B cell (primary cell): ENCODE measurements at regions not wholly inside any gene's neighbourhood (a gene's known extent, or its start where the extent isn't known, plus 50 kb on each side); places are given as distances from the start of the nearest gene placed in this dataset.
A peak's percentile ranks its signal among the peaks of the same experiment; 100 is the strongest.

Experiments
- ATAC-seq: fragments of 200-7000 bp; cut with Tn5 transposase; one replicate; pipeline ENCODE4 v1.10.0; 2021; ENCODE audit warnings: low read depth, mild to moderate bottlenecking, moderate number of reproducible peaks, moderate library complexity
- CTCF ChIA-PET: fragments of 350-600 bp; sonication (Branson Sonifier 250); formaldehyde crosslinking; loops from one replicate; lab custom pipeline; 2021; ENCODE audit warnings: antibody characterized with exemption, inconsistent platforms; lab: Charles Lee
- POLR2A ChIA-PET: fragments of 350-600 bp; sonication (Branson Sonifier 250); formaldehyde crosslinking; loops from one replicate; lab custom pipeline; 2021; ENCODE audit warnings: antibody characterized with exemption; lab: Charles Lee
- DNase-seq: peaks from one replicate; pipeline ENCODE4 v3.0.0; 2013
- H2AFZ ChIP-seq: 2 replicates; pipeline ENCODE4 v1.6.1; 2012; ENCODE audit warnings: mild to moderate bottlenecking, low read depth, low read length; ENCODE audit not compliant: insufficient read depth, poor library complexity, severe bottlenecking
- H3K27ac ChIP-seq, 2 donors: 1 replicate in 1 of 2; 2 replicates in 1 of 2; pipeline ENCODE4 v1.5.1; 2012 to 2013; ENCODE audit warnings: low read length in 2 of 2, mild to moderate bottlenecking in 2 of 2, moderate library complexity in 1 of 2
- H3K27me3 ChIP-seq, 4 experiments: fragments of 200-600 bp in 1 of 4; sonication (generic) in 1 of 4; replicated peaks in 1 of 4; 1 replicate in 2 of 4; 2 replicates in 2 of 4; pipeline versions ENCODE4 v1.6.1 to v1.7.0; 2013 to 2016; ENCODE audit warnings: low read length in 3 of 4, mild to moderate bottlenecking in 2 of 4, mixed read lengths in 1 of 4, moderate library complexity in 1 of 4; ENCODE audit not compliant: insufficient read depth in 4 of 4, control insufficient read depth in 3 of 4; ENCODE audit errors: control extremely low read depth in 1 of 4
- H3K36me3 ChIP-seq, 2 experiments: replicated peaks in 1 of 2; 1 replicate in 1 of 2; 2 replicates in 1 of 2; pipeline versions ENCODE4 v1.6.1 to v1.7.1; 2013; ENCODE audit warnings: low read length in 1 of 2; ENCODE audit not compliant: insufficient read depth in 2 of 2, control insufficient read depth in 1 of 2; ENCODE audit errors: control extremely low read depth in 1 of 2, extremely low read depth in 1 of 2
- H3K4me1 ChIP-seq, 2 donors: fragments of 200-600 bp in 1 of 2; sonication (generic) in 1 of 2; 1 replicate in 1 of 2; 2 replicates in 1 of 2; pipeline versions ENCODE4 v1.5.1 to v1.6.1; 2013 to 2017; ENCODE audit warnings: low read length in 2 of 2; ENCODE audit not compliant: control insufficient read depth in 2 of 2, insufficient read depth in 2 of 2
- H3K4me2 ChIP-seq: replicated peaks from 2 replicates; pipeline ENCODE3; 2012; ENCODE audit warnings: mild to moderate bottlenecking, low read depth, low read length; ENCODE audit not compliant: poor library complexity, severe bottlenecking
- H3K4me3 ChIP-seq, 5 experiments: fragments of 200-600 bp in 1 of 5; sonication (generic) in 1 of 5; 1 replicate in 3 of 5; 2 replicates in 2 of 5; pipeline versions ENCODE4 v1.5.1 to v1.7.0; 2011 to 2016; ENCODE audit warnings: low read length in 4 of 5, mild to moderate bottlenecking in 4 of 5, low read depth in 2 of 5, control low read depth in 1 of 5, moderate library complexity in 1 of 5; ENCODE audit not compliant: insufficient read depth in 1 of 5; ENCODE audit errors: control extremely low read depth in 1 of 5, extremely low read depth in 1 of 5
- H3K79me2 ChIP-seq: fragments of 200-600 bp; sonication (generic); one replicate; pipeline ENCODE4 v1.6.0; 2016; ENCODE audit warnings: low read length; ENCODE audit not compliant: control insufficient read depth, insufficient read depth
- H3K9ac ChIP-seq: fragments of 200-600 bp; sonication (generic); 2 replicates; pipeline ENCODE4 v1.6.1; 2017; ENCODE audit warnings: mild to moderate bottlenecking, low read length, moderate library complexity
- H3K9me3 ChIP-seq, 3 donors: one replicate each; pipeline versions ENCODE4 v1.6.1 to v1.7.1; 2013; ENCODE audit warnings: low read length in 2 of 3; ENCODE audit not compliant: control insufficient read depth in 2 of 3, insufficient read depth in 1 of 3; ENCODE audit errors: control extremely low read depth in 1 of 3
- H4K20me1 ChIP-seq: 2 replicates; pipeline ENCODE4 v1.6.0; 2012; ENCODE audit warnings: mild to moderate bottlenecking, low read length; ENCODE audit not compliant: insufficient read depth, control insufficient read depth, poor library complexity, severe bottlenecking
- H3K27ac Mint-ChIP-seq: one replicate; pipeline ENCODE4 v1.8.0; 2021; ENCODE audit warnings: mixed read lengths
- H3K27me3 Mint-ChIP-seq: one replicate; pipeline ENCODE4 v1.8.0; 2021; ENCODE audit warnings: mixed read lengths
- H3K4me1 Mint-ChIP-seq: one replicate; pipeline ENCODE4 v1.8.0; 2021; ENCODE audit warnings: mixed read lengths
- H3K4me3 Mint-ChIP-seq: one replicate; pipeline ENCODE4 v1.8.0; 2021; ENCODE audit warnings: mixed read lengths
- H3K9me3 Mint-ChIP-seq: one replicate; pipeline ENCODE4 v1.8.0; 2022; ENCODE audit warnings: mixed read lengths; ENCODE audit not compliant: insufficient read depth
- EZH2 ChIP-seq: IDR thresholded peaks from 2 replicates; pipeline ENCODE4 v1.6.1; 2012; ENCODE audit warnings: borderline replicate concordance, low read depth, mild to moderate bottlenecking, moderate library complexity, low read length; ENCODE audit not compliant: insufficient read depth, poor library complexity, severe bottlenecking
- WGBS: methylation state at CpG from one replicate; pipeline ENCODE4 v1.1.5; 2013; ENCODE audit warnings: missing lambda C conversion rate; ENCODE audit not compliant: insufficient coverage; 5-methylcytosine and 5-hydroxymethylcytosine counted together
- intact Hi-C: fragments of 100-400 bp; cut with micrococcal nuclease; formaldehyde crosslinking; loops from one replicate; pipeline ENCODE4 v1.10.0; 2022
- TF ChIP-seq, protein P1 (sequence below): fragments of 200-600 bp; IDR thresholded peaks from one replicate; pipeline ENCODE4 v1.8.0; 2022; ENCODE audit warnings: antibody characterized with exemption, mild to moderate bottlenecking

GRCh38 chr9:99322299-99322698, 100.2 kb downstream of the SEC61B start:
- Histone ChIP-seq H4K20me1 (no peaks in the 10 kb centered on the region), H3K36me3 (no peaks in the 10 kb centered on the region), H3K27me3 (peaks cover 0 to 12% (median 5%) of the 10 kb centered on the region in 4 experiments), H3K9me3 (no peaks in the 10 kb centered on the region), H3K79me2 (no peaks in the 10 kb centered on the region), H3K4me3 (no peak overlapping the region), H3K4me1 (no peaks in the 10 kb centered on the region), H2AFZ (no peak overlapping the region), H3K4me2 (no peak overlapping the region), H3K27ac (no peak overlapping the region), H3K9ac (no peak overlapping the region)
- 33% methylated on average over 1 of the region's 1 CpG for WGBS
- CTCF ChIA-PET: no interaction called here
- POLR2A ChIA-PET: no interaction called here
- no peak overlapping the region for H3K4me3 Mint-ChIP-seq
- ATAC-seq: no peak
- TF ChIP-seq, protein P1, sequence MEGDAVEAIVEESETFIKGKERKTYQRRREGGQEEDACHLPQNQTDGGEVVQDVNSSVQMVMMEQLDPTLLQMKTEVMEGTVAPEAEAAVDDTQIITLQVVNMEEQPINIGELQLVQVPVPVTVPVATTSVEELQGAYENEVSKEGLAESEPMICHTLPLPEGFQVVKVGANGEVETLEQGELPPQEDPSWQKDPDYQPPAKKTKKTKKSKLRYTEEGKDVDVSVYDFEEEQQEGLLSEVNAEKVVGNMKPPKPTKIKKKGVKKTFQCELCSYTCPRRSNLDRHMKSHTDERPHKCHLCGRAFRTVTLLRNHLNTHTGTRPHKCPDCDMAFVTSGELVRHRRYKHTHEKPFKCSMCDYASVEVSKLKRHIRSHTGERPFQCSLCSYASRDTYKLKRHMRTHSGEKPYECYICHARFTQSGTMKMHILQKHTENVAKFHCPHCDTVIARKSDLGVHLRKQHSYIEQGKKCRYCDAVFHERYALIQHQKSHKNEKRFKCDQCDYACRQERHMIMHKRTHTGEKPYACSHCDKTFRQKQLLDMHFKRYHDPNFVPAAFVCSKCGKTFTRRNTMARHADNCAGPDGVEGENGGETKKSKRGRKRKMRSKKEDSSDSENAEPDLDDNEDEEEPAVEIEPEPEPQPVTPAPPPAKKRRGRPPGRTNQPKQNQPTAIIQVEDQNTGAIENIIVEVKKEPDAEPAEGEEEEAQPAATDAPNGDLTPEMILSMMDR: no peak
- no peak for TF ChIP-seq EZH2
- intact Hi-C loops: no loop called here
- DNase-seq: no peak
- peaks cover 7% of the 10 kb centered on the region for H3K4me1 Mint-ChIP-seq
- peaks cover 27% of the 10 kb centered on the region for H3K27me3 Mint-ChIP-seq
- no peaks in the 10 kb centered on the region for H3K9me3 Mint-ChIP-seq
- no peak overlapping the region for H3K27ac Mint-ChIP-seq

- TF ChIP-seq, protein P1: no peak
- TF ChIP-seq EZH2: no peak
- H3K4me2 ChIP-seq: no peak overlapping the region
- Mint-ChIP-seq H3K27me3 (peaks cover 14% of the 10 kb centered on the region), H3K27ac (no peak overlapping the region), H3K9me3 (no peaks in the 10 kb centered on the region), H3K4me3 (no peak overlapping the region), H3K4me1 (peaks cover 7% of the 10 kb centered on the region)
- intact Hi-C loops: no loop called here
- H2AFZ ChIP-seq: no peak overlapping the region
- WGBS: 83% methylated on average over 1 of the region's 5 CpGs
- no peaks in the 10 kb centered on the region for H3K9me3 ChIP-seq
- no peak overlapping the region for H3K27ac ChIP-seq
- ChIA-PET POLR2A (no interaction called here), CTCF (no interaction called here)
- no peaks in the 10 kb centered on the region for H3K4me1 ChIP-seq
- DNase-seq: no peak
- no peaks in the 10 kb centered on the region for H3K36me3 ChIP-seq
- ATAC-seq: peak; percentile 49
- no peaks in the 10 kb centered on the region for H4K20me1 ChIP-seq
- H3K4me3 ChIP-seq: no peak overlapping the region
- no peak overlapping the region for H3K9ac ChIP-seq
- no peaks in the 10 kb centered on the region for H3K79me2 ChIP-seq
- peaks cover 0 to 4% (median 1%) of the 10 kb centered on the region in 4 experiments for H3K27me3 ChIP-seq
Observed at GRCh38 chr9:99326112-99326916, 104.2 kb downstream of the SEC61B start.
